Neural cell (in vitro differentiated cells): ENCODE measurements at regions not wholly inside any gene's neighbourhood (a gene's known extent, or its start where the extent isn't known, plus 50 kb on each side); places are given as distances from the start of the nearest gene placed in this dataset.

Source experiments
- H2AFZ ChIP-seq: fragments of 200-600, 300-800 bp; sonication (generic), shearing (Covaris generic); 2 replicates; pipeline ENCODE4 v1.6.0; 2014; ENCODE audit warnings: low read depth, mild to moderate bottlenecking, antibody characterized with exemption, low read length, moderate library complexity
- H3F3A ChIP-seq: fragments of 200-600 bp; shearing (Covaris generic); 2 replicates; pipeline ENCODE4 v1.6.1; 2016; ENCODE audit warnings: mild to moderate bottlenecking, moderate library complexity, mixed read lengths, antibody characterized with exemption, low read length; ENCODE audit not compliant: insufficient read depth, poor library complexity, severe bottlenecking
- H3K27ac ChIP-seq: fragments of 200-600, 300-800 bp; sonication (generic), shearing (Covaris generic); 2 replicates; pipeline ENCODE4 v1.5.1; 2014; ENCODE audit warnings: mild to moderate bottlenecking, low read length, moderate library complexity
- H3K27me3 ChIP-seq: fragments of 300-800, 200-600 bp; sonication (generic), shearing (Covaris generic); 2 replicates; pipeline ENCODE4 v1.6.0; 2014; ENCODE audit warnings: mild to moderate bottlenecking, low read depth, low read length, moderate library complexity; ENCODE audit not compliant: insufficient read depth
- H3K36me3 ChIP-seq: fragments of 300-800, 200-600 bp; sonication (generic), shearing (Covaris generic); 2 replicates; pipeline ENCODE4 v1.5.1; 2014; ENCODE audit warnings: mild to moderate bottlenecking, antibody characterized with exemption, low read length, moderate library complexity; ENCODE audit not compliant: insufficient read depth
- H3K4me2 ChIP-seq: fragments of 300-800, 200-600 bp; sonication (generic), shearing (Covaris generic); 2 replicates; pipeline ENCODE4 v1.6.0; 2014; ENCODE audit warnings: mild to moderate bottlenecking, low read length
- H3K4me3 ChIP-seq: fragments of 300-800, 200-600 bp; sonication (generic), shearing (Covaris generic); 2 replicates; pipeline ENCODE4 v1.5.1; 2014; ENCODE audit warnings: mild to moderate bottlenecking, low read length, moderate library complexity
- H3K79me2 ChIP-seq: fragments of 200-600 bp; shearing (Covaris generic); replicated peaks from 2 replicates; pipeline ENCODE4 v1.6.0; 2014; ENCODE audit warnings: mild to moderate bottlenecking, low read length, moderate library complexity; ENCODE audit not compliant: insufficient read depth
- H3K9ac ChIP-seq: fragments of 300-800, 200-600 bp; sonication (generic), shearing (Covaris generic); 2 replicates; pipeline ENCODE4 v1.6.1; 2016; ENCODE audit warnings: mild to moderate bottlenecking, low read length, mixed read lengths
- H3K9me2 ChIP-seq: fragments of 200-600 bp; shearing (Covaris generic); 2 replicates; pipeline ENCODE4 v1.6.1; 2016; ENCODE audit warnings: mild to moderate bottlenecking, low read length, mixed read lengths; ENCODE audit not compliant: insufficient read depth
- H3K9me3 ChIP-seq: fragments of 200-600, 300-800 bp; sonication (generic), shearing (Covaris generic); 2 replicates; pipeline ENCODE4 v1.6.1; 2016; ENCODE audit warnings: mild to moderate bottlenecking, mixed run types, low read length, moderate library complexity, mixed read lengths
- H4K20me1 ChIP-seq: fragments of 200-600 bp; shearing (Covaris generic); 2 replicates; pipeline ENCODE4 v1.6.1; 2016; ENCODE audit warnings: mild to moderate bottlenecking, mixed run types; ENCODE audit not compliant: insufficient read depth
- CTCF ChIP-seq: fragments of 450-650 bp; IDR thresholded peaks from 2 replicates; pipeline ENCODE4 v1.5.1; 2014; ENCODE audit warnings: antibody characterized with exemption, mild to moderate bottlenecking, moderate library complexity; ENCODE audit not compliant: poor library complexity, severe bottlenecking
- EP300 ChIP-seq: fragments of 450-650 bp; conservative IDR thresholded peaks from 2 replicates; pipeline ENCODE4 v1.6.1; 2014; ENCODE audit warnings: antibody characterized with exemption, mild to moderate bottlenecking, moderate library complexity; ENCODE audit not compliant: poor library complexity, severe bottlenecking
- EZH2 ChIP-seq: fragments of 200-600, 300-800 bp; shearing (Covaris generic), sonication (generic); IDR thresholded peaks from 2 replicates; pipeline ENCODE4 v1.6.1; 2014; ENCODE audit warnings: antibody characterized with exemption, low read length, borderline replicate concordance, mild to moderate bottlenecking; ENCODE audit not compliant: insufficient read depth, poor library complexity, severe bottlenecking
- MXI1 ChIP-seq: fragments of 450-650 bp; conservative IDR thresholded peaks from 2 replicates; pipeline ENCODE4 v1.6.1; 2014; ENCODE audit warnings: antibody characterized with exemption, mild to moderate bottlenecking; ENCODE audit not compliant: poor library complexity, severe bottlenecking
- POLR2AphosphoS5 ChIP-seq: IDR thresholded peaks from 2 replicates; pipeline ENCODE4 v1.6.1; 2012
- RAD21 ChIP-seq: fragments of 450-650 bp; conservative IDR thresholded peaks from 2 replicates; pipeline ENCODE4 v1.6.1; 2014; ENCODE audit warnings: antibody characterized with exemption, mild to moderate bottlenecking, moderate library complexity
- SMC3 ChIP-seq: fragments of 450-650 bp; conservative IDR thresholded peaks from 2 replicates; pipeline ENCODE4 v1.6.1; 2014; ENCODE audit warnings: antibody characterized with exemption, mild to moderate bottlenecking, moderate library complexity; ENCODE audit not compliant: poor library complexity
- TAF1 ChIP-seq: IDR thresholded peaks from 2 replicates; pipeline ENCODE4 v1.6.1; 2012; ENCODE audit warnings: low read depth
- TF ChIP-seq, protein P1 (sequence below): IDR thresholded peaks from 2 replicates; pipeline ENCODE4 v1.6.1; 2012; ENCODE audit warnings: borderline replicate concordance

DNA sequence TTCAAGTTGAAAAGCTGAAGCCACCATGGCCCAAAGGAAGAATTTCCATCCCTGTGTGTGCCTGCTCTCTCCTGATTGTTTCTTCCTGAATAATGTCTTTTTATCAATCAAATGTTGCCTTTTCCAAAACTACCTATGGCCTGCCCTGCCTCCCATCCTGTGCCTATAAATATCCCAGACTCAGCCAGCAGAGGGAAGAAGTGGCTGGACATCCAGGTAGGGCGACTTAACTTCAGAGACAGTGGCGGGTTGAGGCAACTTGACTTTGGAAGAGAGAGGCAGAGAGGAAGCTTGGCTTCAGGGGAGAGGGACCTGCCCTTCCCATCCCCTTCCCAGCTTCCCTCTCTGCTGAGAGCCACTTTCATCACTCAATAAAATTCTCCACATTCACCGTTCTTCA is 133.0 kb downstream of the LCA5 start:
- Histone ChIP-seq H2AFZ (no peak overlapping the region), H3K79me2 (no peaks in the 10 kb centered on the region), H3K9me2 (no peaks in the 10 kb centered on the region), H3K4me3 (no peak overlapping the region), H3K27ac (no peak overlapping the region), H4K20me1 (no peaks in the 10 kb centered on the region), H3K27me3 (no peaks in the 10 kb centered on the region), H3K4me2 (no peak overlapping the region), H3K36me3 (no peaks in the 10 kb centered on the region), H3K9ac (no peak overlapping the region), H3K9me3 (no peaks in the 10 kb centered on the region), H3F3A (no peaks in the 10 kb centered on the region)
- TF ChIP-seq MXI1 (no peak), SMC3 (no peak), EP300 (no peak), CTCF (no peak), POLR2AphosphoS5 (no peak), TAF1 (no peak), RAD21 (no peak)
- TF ChIP-seq, protein P1, sequence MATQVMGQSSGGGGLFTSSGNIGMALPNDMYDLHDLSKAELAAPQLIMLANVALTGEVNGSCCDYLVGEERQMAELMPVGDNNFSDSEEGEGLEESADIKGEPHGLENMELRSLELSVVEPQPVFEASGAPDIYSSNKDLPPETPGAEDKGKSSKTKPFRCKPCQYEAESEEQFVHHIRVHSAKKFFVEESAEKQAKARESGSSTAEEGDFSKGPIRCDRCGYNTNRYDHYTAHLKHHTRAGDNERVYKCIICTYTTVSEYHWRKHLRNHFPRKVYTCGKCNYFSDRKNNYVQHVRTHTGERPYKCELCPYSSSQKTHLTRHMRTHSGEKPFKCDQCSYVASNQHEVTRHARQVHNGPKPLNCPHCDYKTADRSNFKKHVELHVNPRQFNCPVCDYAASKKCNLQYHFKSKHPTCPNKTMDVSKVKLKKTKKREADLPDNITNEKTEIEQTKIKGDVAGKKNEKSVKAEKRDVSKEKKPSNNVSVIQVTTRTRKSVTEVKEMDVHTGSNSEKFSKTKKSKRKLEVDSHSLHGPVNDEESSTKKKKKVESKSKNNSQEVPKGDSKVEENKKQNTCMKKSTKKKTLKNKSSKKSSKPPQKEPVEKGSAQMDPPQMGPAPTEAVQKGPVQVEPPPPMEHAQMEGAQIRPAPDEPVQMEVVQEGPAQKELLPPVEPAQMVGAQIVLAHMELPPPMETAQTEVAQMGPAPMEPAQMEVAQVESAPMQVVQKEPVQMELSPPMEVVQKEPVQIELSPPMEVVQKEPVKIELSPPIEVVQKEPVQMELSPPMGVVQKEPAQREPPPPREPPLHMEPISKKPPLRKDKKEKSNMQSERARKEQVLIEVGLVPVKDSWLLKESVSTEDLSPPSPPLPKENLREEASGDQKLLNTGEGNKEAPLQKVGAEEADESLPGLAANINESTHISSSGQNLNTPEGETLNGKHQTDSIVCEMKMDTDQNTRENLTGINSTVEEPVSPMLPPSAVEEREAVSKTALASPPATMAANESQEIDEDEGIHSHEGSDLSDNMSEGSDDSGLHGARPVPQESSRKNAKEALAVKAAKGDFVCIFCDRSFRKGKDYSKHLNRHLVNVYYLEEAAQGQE: no peak

DNA sequence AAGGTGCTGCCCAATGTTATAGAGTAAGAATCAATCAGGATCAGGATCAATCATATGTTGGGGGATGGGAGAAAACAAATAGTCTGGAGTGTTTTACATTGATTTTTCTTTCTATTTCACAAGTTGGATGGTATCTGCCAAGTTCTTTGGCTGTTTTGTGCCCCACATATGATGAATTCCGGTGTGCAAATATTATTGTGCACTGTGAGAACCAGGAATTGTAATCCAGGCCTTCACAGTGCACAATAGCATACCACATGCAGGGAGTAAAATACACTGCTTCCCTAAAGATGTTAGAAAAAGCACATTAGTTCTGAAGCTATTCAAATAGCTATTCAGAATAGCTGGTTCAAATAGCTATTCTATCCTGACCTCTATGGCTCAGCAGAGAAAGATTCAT is 133.7 kb downstream of the LCA5 start:
- no peaks in the 10 kb centered on the region for H3F3A ChIP-seq
- no peak overlapping the region for H3K9ac ChIP-seq
- no peak overlapping the region for H3K27ac ChIP-seq
- TF ChIP-seq EP300 (no peak), POLR2AphosphoS5 (no peak), SMC3 (no peak), EZH2 (no peak)
- TF ChIP-seq, protein P1: no peak
- no peaks in the 10 kb centered on the region for H3K36me3 ChIP-seq
- H4K20me1 ChIP-seq: no peaks in the 10 kb centered on the region
- H3K27me3 ChIP-seq: no peaks in the 10 kb centered on the region
- no peak overlapping the region for H3K4me3 ChIP-seq
- no peak overlapping the region for H2AFZ ChIP-seq
- H3K9me3 ChIP-seq: no peaks in the 10 kb centered on the region
- H3K4me2 ChIP-seq: no peak overlapping the region
- H3K9me2 ChIP-seq: no peaks in the 10 kb centered on the region
- no peaks in the 10 kb centered on the region for H3K79me2 ChIP-seq
